IPS DF 4.7 (cell line): ENCODE measurements at regions not wholly inside any gene's neighbourhood (a gene's known extent, or its start where the extent isn't known, plus 50 kb on each side); places are given as distances from the start of the nearest gene placed in this dataset.
"Not testable (repeated sequence)": the region's sequence is repeated elsewhere in the genome, so short reads cannot be mapped to it uniquely, and the experiment has no call there.

Experiments used
- DNase-seq: peaks from one replicate; pipeline ENCODE4 v3.0.0-alpha.2; 2013; ENCODE audit warnings: low spot score; ENCODE audit errors: extremely low read depth

DNA sequence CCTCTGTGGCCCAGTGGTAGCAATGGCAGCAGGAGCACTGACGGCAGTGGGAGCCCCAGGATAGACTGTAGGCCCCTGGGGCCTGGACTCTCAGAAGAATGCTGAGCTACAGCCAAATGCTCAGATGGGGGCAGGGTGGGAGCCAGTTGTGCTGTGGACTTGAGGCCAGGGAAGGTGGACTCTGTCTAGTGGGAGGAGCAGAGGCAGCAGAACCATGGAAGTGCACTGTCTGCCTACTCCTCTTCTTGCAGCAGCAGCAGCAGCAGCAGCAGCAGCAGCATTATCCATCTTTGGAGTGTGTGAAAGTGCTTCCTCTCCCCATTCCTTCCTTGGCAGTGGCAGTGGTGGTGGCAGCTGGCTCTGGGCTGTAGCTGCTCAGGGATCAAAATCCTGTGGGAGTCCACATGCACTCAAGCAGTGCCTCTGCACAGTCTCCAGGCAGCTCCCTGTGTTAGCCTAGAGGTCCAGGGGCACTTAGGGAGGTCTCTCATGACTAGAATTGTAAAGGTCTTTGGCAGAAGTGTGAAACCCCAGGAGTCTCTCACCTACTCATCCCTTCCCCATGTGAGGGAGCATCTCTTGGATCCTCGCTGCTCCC, 917.9 kb upstream of the B3GALT2 start:
- no peak for DNase-seq

DNA sequence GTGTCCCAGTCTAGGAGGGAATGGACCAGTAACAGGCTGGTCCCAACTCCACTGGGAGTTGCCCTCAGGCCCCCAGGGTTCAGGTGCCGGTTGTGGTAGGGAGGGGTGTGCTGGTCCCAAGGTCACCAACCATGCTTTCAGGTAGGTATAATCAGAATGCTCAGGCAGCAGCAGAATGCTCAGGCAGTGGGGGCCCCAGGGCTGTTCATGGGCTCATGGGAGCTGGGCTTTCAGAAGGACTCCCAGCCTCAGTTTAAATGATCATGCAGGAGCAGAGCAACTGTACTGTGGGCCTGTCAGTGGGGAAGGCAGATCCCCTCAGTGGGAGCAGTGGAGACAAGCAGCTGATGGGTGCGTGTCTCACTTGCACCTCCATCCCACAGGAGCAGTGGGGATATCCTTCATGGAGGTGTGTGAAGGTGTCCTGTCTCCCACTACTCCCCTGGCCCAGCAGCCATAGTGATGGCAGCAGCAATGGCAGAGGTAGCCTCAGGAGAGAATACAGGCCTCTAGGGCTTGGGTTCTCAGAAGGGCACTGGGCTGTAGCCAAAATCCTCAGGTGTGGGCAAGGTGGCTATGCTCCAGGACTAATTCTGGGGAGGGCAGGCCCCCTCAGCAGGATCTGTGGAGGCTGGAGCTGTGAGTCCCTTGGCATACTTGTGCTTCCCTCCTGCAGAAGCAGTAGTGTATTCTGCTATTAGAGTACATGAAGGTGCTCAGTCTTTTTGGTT, 917.3 kb upstream of the B3GALT2 start:
- no peak for DNase-seq

DNA sequence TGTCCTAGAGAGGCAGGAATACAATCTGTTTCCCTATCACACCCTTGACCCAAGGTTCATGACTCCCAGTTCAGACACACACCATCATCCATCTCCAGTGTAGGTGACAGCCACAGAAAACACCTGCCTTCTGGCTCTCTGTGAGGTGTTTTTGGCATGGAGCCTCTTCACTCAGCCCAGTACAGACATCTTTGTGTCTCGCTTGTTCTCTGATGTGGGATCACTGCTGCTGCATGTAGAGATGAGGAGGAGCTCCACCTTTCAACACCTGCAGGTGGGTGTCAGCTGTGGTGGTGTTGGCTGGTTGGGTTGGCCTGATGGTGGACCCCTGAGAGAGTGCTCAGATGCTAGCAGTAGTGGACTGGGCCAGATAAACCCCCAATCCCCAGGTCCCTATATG, 916.7 kb upstream of the B3GALT2 start:
- no peak for DNase-seq

DNA sequence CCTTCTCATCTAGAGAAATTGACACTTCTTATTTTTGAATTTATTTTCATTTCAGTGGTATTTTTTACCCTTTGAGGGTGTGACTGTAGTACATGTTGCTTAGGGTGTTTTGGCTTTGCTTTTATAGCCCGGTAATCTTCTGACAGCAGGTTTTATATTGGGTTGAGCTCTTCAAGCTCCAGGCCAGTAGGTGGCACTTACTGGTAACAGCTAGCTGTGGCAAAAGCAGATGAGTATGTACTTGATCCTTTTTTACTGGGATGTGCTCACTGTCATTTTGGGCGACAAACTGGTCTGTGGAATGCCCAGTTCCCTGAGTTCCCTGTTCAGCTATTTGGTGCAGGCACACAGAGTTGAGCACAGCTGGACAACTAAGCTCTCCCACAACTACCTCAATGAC, 916.2 kb upstream of the B3GALT2 start:
- no peak for DNase-seq

DNA sequence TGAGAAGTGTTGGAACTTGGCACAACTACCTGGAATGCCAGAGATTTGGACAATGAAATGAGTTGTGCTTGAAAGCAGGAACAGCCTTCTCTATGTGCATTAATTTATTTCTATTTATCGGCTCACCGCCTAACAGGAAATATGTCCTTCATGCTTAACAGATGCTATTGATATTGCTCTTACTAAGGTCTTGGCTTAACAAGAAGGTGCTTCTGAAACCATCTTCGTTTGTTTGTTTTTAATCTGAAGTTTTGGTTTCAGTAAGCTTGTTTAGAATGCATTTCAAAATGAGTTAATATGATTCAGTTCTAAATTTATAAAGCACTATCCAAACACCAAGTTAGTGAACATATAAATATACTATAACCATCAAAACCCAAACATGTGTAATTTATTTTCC, 898.3 kb upstream of the B3GALT2 start:
- DNase-seq = no peak

DNA sequence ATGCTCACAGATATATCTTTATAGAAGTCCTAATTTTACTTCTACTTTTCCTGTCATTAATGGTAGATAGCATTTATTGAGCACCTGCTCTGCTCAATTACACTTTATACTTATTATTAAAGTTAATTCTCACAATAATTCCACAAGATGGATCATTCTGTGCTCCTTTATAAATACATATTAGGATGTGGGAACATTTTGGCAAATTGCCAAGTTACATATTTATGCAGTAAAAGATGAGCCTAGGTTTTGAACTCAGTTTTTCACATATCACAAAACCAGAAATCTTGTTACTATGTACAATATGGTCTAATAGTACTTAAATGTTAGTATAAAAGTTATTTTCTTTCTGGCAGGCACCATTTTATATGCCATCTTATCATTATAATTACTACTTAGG, 895.0 kb upstream of the B3GALT2 start:
- no peak for DNase-seq

DNA sequence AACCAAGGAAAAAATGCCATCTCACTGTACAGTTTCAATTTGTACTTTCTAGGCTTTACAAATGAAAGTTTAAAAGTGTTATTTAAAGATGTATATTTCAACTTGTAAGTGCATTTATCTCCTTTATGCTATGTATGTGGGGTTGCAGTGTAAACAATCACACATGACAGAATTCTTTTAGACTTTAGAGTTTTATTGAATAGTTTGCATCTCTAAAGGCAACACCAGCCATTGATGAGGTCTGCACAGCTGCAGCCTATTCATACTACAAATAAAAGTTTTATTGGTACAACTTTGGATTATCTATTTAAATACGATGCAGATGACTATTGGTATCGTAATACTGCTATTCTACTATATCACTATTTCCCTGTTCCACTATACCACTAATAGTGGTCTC, 894.4 kb upstream of the B3GALT2 start:
- DNase-seq = no peak

DNA sequence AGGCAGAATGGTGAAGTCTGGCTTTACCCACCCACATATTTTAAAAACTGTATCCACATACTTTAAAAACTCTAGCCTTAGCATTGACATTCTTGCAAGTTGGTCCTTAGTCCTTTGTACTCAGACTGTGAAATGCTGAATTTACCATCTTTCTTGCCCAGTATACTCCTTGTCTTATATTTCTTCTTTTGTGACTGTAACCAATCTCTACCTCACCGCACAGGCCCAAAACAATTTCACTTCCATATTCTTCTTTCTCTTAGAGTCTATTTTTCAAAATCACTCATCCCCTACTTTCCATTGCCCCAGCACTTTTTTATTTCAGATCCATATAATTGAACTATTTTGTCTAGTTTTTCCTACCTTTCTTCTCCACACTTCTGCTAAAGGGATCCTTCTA, 892.4 kb upstream of the B3GALT2 start:
- no peak for DNase-seq

DNA sequence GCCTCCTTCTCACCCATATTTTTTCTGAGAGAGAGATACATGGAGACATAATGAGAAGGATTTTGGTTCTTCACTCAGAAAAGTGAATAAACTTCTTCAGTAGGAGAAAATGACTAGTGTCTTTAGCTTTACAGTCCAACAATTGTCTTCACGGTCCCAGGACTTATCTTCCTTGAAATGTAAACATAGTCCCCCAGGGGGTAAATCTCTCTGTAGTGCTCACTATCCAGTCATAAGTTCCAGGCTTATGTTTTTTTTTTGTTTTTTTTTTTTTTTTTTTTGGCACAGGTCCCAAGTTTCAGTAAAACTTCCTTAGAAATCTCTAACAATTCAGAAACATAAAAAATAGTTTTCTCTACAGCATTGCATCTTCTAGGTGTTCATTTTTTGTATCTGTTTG, 890.2 kb upstream of the B3GALT2 start:
- no peak for DNase-seq

DNA sequence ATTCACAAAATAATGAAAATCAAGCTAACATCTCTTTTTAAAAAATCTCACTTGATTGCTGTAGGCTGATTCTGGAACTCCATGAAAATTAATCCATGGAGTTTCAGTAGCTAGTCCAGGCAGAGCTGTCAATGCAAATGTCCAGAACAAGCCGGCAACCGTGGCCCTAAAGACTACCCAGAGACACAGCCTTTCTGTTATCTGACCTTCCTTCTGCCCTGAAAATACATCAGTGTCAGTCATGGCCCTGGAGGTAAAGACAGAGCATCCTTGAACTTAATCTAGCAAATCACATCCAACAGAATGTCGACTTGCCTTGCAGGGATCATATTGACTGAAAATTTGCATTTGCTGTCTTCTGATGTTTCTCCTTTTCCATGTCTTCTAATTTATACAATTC, 887.4 kb upstream of the B3GALT2 start:
- DNase-seq = no peak

DNA sequence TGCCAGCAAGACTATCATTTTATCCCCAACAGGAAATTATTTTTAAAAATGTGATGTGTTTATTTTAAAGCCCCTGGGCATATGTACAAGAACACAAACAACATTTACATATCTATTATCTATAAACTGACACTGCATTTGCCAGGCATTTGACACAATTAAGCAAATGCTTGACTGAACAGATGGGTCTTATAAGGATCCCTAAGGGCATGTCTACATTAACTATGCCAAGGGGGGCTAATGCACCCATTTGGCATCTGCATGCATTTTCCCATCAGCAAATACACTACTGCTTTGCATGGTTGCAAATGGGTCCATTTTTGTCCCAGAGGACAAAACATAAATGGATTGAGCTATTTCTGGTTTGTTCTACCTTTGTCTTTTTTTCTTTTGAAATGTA, 884.8 kb upstream of the B3GALT2 start:
- DNase-seq = no peak

DNA sequence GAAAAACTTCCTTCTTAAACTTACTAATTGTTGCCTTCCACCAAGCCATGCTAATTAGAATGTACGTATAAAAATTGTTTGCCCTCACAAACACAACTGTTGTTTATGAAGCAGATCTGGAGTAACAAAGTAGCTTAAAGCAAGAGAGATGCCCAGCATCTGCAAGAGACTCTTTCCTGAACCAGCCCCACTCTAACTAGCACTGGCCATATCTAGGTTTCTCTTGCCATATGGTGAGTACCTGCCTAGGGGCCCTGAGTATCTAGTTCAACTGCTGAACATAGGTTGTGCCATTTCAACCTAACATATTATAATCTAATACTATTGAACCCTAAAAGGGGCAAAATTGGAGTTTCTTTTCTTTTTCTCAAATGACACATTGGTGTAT, 883.4 kb upstream of the B3GALT2 start:
- DNase-seq = no peak

DNA sequence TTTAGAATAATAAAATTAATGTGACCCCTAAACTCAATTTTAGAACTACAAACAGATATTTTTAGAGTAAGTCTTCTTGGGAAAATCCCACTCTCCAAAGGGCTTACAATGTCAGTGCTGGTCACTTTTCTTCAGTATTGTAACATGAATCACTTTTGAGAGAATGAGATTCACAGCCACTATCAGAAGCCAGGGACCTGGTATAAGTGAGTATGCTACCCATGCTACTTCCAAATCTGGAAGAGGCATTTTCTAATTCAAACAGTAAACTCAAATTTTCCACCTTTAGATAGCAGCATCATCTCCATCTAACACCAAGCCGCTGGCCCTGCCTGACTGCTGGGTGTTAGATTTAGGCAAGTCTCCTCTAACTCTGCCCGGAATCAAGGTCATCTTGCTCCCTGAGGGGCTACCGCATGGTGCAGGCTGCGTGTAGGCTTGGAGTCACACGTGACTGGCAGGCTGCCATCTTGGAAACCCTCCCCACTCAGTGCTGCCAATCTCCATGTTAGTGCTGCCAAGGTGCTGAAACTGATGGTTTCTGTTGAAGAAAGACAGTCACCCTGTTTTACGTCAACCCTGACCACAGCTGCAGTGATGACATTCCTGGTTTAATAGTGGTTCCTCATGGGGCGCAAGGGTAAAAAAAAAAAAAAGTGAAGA, 882.9 kb upstream of the B3GALT2 start:
- DNase-seq = no peak

DNA sequence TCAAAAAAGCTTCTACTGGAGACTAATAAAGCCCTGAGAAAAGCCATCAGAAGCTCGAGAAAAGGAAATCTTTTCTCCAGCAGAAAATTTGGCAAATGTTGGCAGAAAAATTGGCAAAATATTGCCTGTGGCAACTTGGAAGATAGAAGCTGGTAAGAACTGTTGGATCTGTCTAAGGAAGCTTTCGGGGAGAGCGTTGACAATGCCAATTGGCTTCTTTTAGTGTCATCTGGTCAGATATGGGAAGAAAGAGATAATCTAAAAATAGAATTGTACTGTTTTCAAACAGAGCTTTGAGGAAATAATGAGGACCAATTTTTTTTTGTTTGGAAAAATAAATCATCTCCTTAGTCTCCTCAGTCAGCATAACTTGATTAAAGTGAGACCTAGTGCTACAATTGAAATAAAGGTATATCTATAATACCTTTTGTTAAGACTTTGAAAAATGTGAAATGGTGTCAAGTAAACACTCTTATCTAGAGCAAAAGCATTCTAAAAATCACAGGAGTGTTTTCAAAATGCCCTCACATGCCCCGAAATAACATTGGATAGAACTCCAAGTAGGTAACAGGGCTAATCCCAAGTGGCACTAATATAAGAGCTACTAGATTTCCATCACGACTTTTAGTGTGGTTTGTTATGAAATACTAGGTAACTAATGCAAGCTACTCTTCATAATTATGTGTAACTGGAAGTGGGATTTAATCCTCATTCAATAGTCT, 882.2 kb upstream of the B3GALT2 start:
- DNase-seq = no peak

DNA sequence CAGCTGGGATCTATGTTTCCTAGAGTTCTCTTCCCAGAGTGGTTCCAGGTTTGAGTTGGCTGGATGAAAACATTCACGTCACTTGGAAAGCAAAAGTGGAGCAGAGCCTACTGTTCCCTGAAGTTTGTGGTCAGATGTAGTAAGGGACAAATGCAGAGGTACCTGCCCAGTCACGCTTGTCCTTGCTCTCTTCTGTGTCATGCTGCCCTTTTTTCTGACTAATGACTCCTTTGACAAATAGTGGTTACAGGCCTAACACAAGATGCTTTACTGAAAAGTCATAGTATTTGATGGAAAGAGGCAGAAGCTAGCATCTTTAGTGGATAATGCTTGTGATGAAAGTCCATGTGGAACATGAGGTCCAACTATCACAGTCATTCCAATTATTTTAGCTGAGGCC, 881.4 kb upstream of the B3GALT2 start:
- no peak for DNase-seq

DNA sequence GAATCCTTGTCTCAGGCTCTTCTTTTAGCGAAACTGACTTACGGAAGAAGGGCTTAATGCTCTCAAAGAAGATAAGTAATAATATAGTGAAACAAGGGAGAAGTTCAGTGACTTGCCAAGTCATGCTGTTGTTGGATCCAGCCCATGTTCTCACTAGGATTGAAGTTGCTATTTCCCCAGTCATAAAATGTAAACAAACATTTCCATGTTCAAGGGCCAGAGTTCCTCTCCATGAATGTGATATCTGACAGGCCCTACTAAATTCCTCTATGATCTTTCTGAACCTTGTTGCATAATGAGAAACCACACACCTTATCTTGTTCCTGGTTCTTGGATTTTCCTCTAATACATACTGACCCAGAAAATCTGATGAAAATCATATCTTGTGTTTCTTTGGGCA, 876.5 kb upstream of the B3GALT2 start:
- DNase-seq = no peak

DNA sequence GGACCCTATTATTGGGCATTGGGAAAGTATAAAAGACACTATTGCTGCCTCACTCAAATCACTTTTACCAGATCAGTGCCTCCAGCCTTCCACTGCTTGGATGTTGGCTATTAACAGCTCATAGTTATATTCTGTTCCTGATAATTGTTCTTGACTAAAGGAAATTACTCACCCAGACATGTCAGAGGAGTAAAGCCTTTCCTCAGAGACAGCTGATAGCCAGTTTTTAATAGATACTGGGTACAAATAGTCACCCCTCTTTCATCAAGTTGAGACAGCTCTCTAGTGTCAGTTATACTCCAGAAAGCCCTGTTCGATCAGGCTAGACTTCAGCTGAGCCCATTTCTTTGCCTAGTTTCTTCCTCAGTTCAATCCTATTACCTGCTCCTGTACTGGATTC, 876.1 kb upstream of the B3GALT2 start:
- DNase-seq = no peak

DNA sequence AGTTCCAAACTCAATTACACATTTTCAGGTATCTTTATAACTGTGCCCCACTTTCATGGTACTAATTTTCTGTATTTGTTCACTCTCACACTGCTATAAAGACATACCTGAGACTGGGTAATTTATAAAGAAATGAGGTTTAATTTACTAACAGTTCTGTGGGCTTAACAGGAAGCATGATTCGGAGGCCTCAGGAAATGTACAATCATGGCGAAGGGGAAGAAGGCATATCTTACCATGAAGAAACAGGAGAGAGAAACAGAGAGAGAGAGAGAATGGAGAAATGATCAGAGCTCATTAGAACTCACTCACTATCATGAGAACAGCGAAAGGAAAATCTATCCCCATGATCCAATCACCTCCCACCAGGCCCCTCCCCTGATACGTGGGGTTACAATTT, 874.1 kb upstream of the B3GALT2 start:
- no peak for DNase-seq

DNA sequence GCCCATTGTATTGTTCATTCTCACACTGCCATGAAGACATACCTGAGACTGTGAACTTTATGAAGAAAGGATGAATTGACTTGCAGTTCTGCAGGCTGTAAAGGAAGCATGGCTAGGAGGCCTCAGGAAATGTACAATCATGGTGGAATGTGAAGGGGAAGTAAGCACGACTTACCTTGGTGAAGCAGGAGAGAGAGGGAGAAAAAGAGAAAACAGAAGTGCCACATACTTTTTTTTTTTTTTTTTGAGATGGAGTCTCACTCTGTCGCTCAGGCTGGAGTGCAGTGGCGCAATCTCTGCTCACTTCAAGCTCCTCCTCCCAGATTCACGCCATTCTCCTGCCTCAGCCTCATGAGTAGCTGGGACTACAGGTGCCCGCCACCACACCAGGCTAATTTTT, 871.9 kb upstream of the B3GALT2 start:
- not testable (repeated sequence) for DNase-seq

DNA sequence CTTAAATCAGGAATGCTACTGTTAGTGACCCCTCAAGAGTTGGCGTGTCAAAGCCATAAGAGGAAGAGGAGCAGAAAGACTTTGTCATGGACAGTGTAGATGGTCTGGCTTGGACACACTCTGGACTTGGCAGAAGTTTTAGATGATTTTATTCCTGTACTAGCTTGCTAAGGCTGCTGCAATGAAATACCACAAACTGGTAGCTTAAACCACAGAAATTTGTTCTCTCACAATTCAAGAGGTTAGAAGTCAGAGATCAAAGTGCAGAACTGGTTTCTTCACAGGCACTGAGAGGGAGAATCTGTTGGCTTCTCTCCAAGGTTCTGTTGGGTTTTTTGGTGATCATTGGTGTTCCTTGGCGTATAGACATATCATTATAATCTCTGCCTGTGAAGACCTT, 869.8 kb upstream of the B3GALT2 start:
- no peak for DNase-seq

DNA sequence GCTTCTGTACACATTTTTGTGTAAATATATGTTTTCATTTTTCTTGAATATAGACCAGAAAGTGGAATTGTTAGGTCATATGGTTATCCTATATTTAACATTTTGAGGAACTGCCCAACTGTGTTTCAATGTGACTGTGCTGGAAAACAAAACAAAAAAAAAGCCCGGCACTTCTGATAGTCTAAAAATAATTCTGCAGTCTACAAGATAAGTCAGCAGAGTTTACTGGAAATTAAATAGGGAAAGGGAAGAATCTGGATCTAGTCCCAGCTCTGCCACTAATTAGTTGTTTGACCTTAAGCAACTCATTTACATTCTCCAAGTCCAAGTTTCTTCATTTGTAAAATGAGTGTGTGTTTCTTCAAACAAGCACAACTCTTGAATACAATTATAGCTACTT, 869.1 kb upstream of the B3GALT2 start:
- DNase-seq = no peak
